Immature natural killer cell (primary cell): ENCODE measurements at regions not wholly inside any gene's neighbourhood (a gene's known extent, or its start where the extent isn't known, plus 50 kb on each side); places are given as distances from the start of the nearest gene placed in this dataset.
A peak's percentile ranks its signal among the peaks of the same experiment; 100 is the strongest.
"Not testable (repeated sequence)": the region's sequence is repeated elsewhere in the genome, so short reads cannot be mapped to it uniquely, and the experiment has no call there.

Experiments used
- DNase-seq, 3 donors: peaks; one replicate each; pipeline ENCODE4 v3.0.0; 2022; ENCODE audit warnings: mixed read lengths in 1 of 3
- H3K27ac Mint-ChIP-seq, 6 donors: one replicate each; pipeline ENCODE4 v1.8.0; 2020; ENCODE audit warnings: mixed read lengths in 6 of 6, mild to moderate bottlenecking in 5 of 6, inconsistent platforms in 4 of 6, moderate library complexity in 3 of 6
- H3K27me3 Mint-ChIP-seq, 3 donors: one replicate each; pipeline ENCODE4 v1.8.0; 2020 to 2021; ENCODE audit warnings: low read depth in 3 of 3, mild to moderate bottlenecking in 3 of 3, mixed read lengths in 3 of 3, moderate library complexity in 3 of 3, inconsistent platforms in 1 of 3
- H3K36me3 Mint-ChIP-seq, 3 donors: one replicate each; pipeline ENCODE4 v1.8.0; 2020; ENCODE audit warnings: mixed read lengths in 3 of 3, inconsistent platforms in 2 of 3, mild to moderate bottlenecking in 2 of 3
- H3K4me1 Mint-ChIP-seq, 2 donors: one replicate each; pipeline ENCODE4 v1.8.0; 2020; ENCODE audit warnings: inconsistent platforms in 2 of 2, mild to moderate bottlenecking in 2 of 2, mixed read lengths in 2 of 2, moderate library complexity in 1 of 2
- H3K4me3 Mint-ChIP-seq, 5 donors: one replicate each; pipeline ENCODE4 v1.8.0; 2020; ENCODE audit warnings: mild to moderate bottlenecking in 5 of 5, mixed read lengths in 5 of 5, inconsistent platforms in 3 of 5, moderate library complexity in 3 of 5
- H3K9me3 Mint-ChIP-seq, 6 donors: one replicate each; pipeline ENCODE4 v1.8.0; 2020; ENCODE audit warnings: mild to moderate bottlenecking in 6 of 6, mixed read lengths in 6 of 6, inconsistent platforms in 4 of 6, moderate library complexity in 3 of 6

DNA sequence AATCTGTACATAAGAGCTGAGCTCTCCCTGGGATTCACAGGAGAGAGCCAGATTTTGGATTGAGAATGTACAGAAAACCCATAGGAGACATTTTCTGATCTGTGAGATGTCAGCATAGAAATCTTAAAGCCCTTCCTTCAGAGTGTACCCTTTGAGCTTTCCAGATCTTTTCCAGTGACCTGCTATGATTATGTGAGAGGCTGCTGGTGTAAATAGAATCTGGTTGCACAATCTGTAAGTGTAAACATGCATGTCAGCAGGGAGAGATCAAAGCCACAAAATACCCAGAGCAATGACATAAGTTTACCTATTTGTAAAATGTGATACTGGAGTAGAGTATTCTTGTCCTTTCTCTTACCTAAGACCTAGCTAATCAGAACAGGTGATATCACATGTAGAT, 471.9 kb downstream of the FOXD4L5 start:
- H3K27ac Mint-ChIP-seq, DNase-seq, H3K36me3 Mint-ChIP-seq, H3K27me3 Mint-ChIP-seq, H3K4me3 Mint-ChIP-seq, H3K4me1 Mint-ChIP-seq, H3K9me3 Mint-ChIP-seq: not testable (repeated sequence)

DNA sequence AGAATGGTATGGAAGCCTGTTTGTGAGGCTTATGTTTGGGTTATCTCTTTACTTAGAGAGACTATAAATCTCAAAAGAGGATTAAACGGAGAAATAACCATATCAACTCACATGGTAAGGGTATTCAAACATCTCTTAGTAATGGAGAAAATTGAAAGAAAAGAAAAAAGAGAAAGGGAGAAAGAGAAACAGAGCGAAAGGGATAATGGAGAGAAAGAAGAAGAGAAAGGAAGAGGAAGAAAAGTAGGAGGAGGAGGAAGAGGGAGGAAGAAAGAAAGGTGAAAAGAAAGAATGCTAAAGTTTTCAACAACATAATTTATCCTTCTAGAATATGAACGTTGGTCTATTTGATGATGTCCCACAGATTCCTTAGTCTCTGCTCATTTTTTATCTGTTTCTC, 506.3 kb downstream of the FOXD4L5 start:
- H3K4me1 Mint-ChIP-seq, H3K36me3 Mint-ChIP-seq, H3K4me3 Mint-ChIP-seq, H3K9me3 Mint-ChIP-seq, DNase-seq, H3K27ac Mint-ChIP-seq, H3K27me3 Mint-ChIP-seq: not testable (repeated sequence)

DNA sequence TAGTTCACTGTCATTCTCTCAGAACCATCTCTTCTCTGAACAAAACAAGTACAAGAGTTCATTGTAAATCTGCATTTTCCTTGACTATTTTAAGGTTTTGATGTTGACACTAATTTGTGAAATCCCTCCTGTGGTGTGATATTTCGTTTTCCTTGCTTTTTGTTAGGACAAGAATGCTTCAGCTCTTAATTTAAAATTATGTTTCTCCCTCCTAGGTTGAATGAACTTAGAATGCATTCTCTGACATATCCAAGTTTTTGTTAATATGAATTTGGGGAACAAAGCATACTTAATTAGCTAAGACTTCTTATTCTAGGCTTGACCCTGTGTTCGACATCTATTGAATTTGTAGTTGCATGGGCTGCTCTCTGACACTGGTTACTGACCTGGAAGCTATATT, 508.7 kb downstream of the FOXD4L5 start:
- DNase-seq, H3K36me3 Mint-ChIP-seq, H3K4me1 Mint-ChIP-seq, H3K9me3 Mint-ChIP-seq, H3K4me3 Mint-ChIP-seq, H3K27ac Mint-ChIP-seq, H3K27me3 Mint-ChIP-seq: not testable (repeated sequence)

DNA sequence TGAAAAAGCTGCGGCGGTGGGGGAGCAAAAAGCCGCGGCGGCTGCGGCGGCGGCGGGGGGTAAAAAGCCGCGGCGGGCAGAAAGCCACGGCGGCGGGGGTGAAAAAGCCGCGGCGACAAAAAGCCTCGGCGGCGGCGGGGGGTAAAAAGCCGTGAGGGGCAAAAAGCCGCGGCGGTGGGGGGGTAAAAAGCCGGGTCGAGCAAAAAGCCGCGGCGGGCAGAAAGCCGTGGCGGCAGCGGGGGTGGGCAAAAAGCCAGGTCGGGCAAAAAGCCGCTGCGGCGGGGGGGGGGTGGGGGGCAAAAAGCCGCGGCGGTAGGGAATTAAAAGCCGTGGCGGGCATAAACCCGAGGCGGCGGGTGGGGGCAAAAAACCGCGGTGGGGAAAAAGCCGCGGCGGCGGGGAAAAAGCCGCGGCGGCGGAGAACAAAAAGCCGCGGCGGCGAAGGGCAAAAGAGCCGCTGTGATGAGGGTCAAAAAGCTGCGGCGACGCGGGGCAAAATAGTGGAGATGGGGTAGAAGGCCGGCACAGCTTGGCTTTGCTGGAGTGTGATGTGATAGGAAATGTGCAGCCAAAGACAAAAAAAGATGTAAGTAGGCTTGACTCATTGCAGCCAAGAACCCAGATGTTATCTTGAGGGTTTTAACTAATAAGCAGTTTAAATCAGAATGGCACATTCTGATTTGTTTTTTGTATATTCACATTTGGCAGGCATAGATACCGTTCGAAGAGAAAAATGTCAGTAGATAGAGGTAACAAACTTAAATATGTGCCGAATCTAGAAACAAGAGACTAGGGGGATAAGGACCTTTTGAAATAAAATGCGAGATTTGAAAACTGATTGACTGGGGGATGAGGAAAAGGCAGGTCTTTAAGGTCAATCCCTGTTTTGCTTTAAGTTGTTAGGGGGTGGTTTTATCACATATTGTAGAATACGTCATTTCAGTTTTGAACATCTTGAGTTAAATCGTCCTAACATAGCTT, 509.9 kb downstream of the FOXD4L5 start:
- H3K9me3 Mint-ChIP-seq, H3K36me3 Mint-ChIP-seq, H3K27me3 Mint-ChIP-seq, H3K4me1 Mint-ChIP-seq, H3K27ac Mint-ChIP-seq: not testable (repeated sequence)
- peak overlapping the region in 2 of 5 donors; percentile 7 to 39 for H3K4me3 Mint-ChIP-seq
- DNase-seq: peak in 2 of 3 donors; percentile 7 to 22

DNA sequence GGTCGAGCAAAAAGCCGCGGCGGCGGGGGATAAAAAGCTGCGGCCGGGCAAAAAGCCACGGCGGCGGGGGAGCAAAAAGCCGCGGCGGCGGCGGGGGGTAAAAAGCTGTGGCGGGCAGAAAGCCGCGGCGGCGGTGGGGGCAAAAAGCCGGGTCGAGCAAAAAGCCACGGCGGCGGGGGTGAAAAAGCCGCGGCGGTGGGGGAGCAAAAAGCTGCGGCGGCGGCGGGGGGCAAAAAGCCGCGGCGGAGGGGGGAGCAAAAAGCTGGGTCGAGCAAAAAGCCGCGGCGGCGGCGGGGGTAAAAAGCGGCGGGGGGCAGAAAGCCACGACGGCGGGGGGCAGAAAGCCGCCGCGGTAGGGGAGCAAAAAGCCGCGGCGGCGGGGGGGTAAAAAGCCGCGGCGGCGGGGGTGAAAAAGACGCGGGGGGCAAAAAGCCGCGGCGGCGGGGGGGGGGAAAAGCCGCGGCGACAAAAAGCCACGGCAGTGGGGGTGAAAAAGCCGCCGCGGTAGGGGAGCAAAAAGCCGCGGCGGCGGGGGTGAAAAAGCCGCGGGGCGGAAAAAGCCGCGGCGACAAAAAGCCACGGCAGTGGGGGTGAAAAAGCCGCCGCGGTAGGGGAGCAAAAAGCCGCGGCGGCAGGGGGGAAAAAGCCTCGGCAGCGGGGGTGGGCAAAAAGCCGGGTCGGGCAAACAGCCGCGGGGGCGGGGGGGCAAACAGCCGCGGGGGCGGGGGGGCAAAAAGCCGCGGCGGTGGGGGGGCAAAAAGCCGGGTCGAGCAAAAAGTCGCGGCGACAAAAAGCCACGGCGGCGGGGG, 510.8 kb downstream of the FOXD4L5 start:
- H3K36me3 Mint-ChIP-seq: not testable (repeated sequence)

DNA sequence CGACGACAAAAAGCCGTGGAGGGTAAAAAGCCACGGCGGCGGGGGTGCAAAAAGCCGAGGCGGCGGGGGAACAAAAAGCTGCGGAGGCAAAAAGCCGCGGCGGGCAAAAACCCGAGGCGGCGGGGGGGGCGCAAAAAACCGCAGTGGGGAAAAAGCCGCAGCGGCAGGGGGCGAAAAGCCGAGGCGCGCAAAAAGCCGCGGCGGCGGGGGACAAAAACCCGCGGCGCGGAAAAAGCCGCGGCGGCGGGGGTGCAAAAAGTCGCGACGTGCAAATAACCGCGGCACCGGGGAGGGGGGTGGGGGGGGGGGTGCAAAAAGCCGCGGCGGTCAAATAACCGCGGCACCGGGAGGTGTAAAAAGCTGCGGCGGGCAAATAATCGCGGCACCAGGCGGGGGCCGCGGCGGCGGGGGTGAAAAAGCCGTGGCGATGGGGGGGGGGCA, 511.5 kb downstream of the FOXD4L5 start:
- Mint-ChIP-seq H3K27ac (no peak overlapping the region), H3K4me1 (no peaks in the 10 kb centered on the region), H3K36me3 (no peaks in the 10 kb centered on the region), H3K9me3 (peaks cover 0 to 4% (median 0%) of the 10 kb centered on the region in 6 donors), H3K4me3 (no peak overlapping the region), H3K27me3 (peaks cover 0 to 5% (median 3%) of the 10 kb centered on the region in 3 donors)
- DNase-seq: peak in 2 of 3 donors; percentile 30 to 37

More for the DNA sequence above, 510.8 kb downstream of the FOXD4L5 start:
- H3K4me1 Mint-ChIP-seq, H3K27me3 Mint-ChIP-seq, H3K27ac Mint-ChIP-seq, H3K9me3 Mint-ChIP-seq, H3K4me3 Mint-ChIP-seq: not testable (repeated sequence)
- DNase-seq: peak in 1 of 3 donors; percentile 26

DNA sequence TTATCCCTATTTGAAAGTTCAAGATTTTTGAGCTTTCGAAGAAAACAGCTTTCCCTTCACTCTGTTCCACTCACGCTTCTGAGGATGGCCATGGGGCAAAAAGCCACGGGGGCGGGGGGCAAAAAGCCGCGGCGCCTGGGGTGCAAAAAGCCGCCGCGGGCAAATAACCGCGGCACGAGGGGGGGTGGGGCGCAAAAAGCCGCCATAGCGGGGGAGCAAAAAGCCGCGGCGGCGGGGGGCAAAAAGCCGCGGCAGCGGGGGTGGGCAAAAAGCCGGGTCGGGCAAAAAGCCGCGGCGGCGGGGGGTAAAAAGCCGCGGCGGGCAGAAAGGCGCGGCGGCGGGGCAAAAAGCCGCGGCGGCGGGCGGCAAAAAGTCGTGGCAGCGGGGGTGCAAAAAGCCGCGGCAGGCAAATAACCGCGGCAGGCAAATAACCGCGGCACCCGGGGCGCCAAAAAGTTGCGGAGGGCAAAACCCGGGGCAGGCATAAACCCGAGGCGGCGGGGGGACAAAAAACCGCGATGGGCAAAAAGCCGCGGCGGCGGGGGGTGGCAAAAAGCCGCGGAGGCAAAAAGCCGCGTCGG, 512.2 kb downstream of the FOXD4L5 start:
- not testable (repeated sequence) for H3K36me3 Mint-ChIP-seq, H3K4me1 Mint-ChIP-seq, H3K4me3 Mint-ChIP-seq, DNase-seq, H3K9me3 Mint-ChIP-seq, H3K27me3 Mint-ChIP-seq, H3K27ac Mint-ChIP-seq

DNA sequence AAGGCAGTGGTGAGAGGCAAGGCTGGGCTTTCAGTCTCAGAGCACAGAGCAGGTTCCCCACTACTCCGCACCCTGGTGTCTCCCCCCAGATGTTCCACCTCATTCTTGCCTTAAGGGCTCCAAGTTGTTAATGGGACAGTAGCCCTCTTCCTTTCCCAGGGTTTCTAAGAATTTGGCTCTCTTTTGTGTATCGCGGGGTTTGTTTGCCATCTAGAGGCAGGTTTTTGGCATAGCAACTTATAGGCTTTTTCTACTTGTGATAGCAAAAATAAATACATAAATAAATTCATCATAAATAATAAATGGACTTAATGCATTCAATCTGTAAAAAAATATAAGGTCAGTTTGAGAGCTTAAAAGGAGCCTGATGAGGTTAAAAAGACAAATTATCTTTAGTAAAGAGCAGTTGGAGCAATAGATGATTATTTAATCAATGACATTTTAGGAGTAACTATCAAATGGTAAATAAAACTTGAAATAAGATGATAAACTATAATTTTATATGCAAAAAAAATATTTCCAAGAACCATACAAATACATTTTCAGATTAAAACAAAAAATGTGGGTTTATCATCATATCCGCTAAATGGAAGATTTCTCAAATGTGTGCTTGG, 512.8 kb downstream of the FOXD4L5 start:
- H3K4me1 Mint-ChIP-seq, DNase-seq, H3K27me3 Mint-ChIP-seq, H3K4me3 Mint-ChIP-seq, H3K9me3 Mint-ChIP-seq, H3K36me3 Mint-ChIP-seq, H3K27ac Mint-ChIP-seq: not testable (repeated sequence)
